ENCODE measurements at regions not wholly inside any gene's neighbourhood (a gene's known extent, or its start where the extent isn't known, plus 50 kb on each side); places are given as distances from the start of the nearest gene placed in this dataset.

DNA sequence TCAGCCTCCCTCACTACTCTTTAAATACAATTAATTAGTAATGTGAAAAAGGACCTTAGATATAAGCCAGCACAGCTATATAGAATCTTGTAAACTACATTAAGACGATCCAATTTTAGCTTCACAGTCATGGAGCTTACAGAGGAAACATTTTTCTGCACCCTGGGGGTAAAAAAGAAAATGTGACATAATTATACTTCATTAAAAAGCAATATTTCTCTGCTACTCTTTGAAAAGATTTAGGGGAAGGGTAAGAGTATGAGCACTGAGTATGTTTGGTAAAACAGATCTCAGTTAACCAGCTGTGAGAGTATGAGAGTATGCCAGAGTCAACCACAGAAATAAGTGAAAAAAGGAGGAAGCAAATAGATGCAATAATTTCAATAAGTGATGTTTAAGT lies 1415.9 kb downstream of the PLA2G4A start:
- ATAC-seq: no peak
- TF ChIP-seq ZFP30 (CRISPR knock-in tag; IDR thresholded peaks at IDR 0.05): no peak
- no peak for TF ChIP-seq ESRRG (CRISPR knock-in tag; IDR thresholded peaks at IDR 0.05)
- no peak for TF ChIP-seq TSHZ2 (CRISPR knock-in tag; IDR thresholded peaks at IDR 0.05)
- TF ChIP-seq, protein P1, sequence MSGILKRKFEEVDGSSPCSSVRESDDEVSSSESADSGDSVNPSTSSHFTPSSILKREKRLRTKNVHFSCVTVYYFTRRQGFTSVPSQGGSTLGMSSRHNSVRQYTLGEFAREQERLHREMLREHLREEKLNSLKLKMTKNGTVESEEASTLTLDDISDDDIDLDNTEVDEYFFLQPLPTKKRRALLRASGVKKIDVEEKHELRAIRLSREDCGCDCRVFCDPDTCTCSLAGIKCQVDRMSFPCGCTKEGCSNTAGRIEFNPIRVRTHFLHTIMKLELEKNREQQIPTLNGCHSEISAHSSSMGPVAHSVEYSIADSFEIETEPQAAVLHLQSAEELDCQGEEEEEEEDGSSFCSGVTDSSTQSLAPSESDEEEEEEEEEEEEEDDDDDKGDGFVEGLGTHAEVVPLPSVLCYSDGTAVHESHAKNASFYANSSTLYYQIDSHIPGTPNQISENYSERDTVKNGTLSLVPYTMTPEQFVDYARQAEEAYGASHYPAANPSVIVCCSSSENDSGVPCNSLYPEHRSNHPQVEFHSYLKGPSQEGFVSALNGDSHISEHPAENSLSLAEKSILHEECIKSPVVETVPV (CRISPR knock-in tag; IDR thresholded peaks at IDR 0.05): no peak
- TF ChIP-seq PATZ1 (CRISPR knock-in tag; IDR thresholded peaks at IDR 0.05; ENCODE audit: borderline replicate concordance): no peak
- TF ChIP-seq SNAI2 (CRISPR knock-in tag; IDR thresholded peaks at IDR 0.05): no peak

DNA sequence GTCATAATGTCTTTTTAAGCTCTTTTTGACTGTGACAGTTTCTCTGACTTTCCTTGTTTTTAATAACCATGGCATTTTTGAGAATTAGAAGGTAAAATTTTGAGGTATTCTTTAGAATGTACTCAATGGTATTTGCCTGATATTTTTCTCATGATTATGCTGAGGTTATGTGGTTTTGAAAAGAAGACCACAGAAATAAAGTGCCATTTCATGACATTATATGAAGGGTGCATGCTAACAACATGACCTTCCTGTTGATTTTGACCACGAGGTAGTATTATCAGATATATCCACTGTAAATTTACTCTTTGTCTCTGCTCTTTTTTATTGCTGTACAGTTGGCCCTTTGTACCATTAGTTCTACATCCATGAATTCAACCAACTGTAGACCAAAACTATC lies 1418.5 kb downstream of the PLA2G4A start:
- no peak for TF ChIP-seq RARB (CRISPR knock-in tag; IDR thresholded peaks at IDR 0.05)
- 0 out of 2 replicates have a peak, but pooled peaks have one; percentile 3 for TF ChIP-seq ZC3H10 (CRISPR knock-in tag; IDR thresholded peaks at IDR 0.05)
- no peak for ATAC-seq

- TF ChIP-seq TSHZ2 (CRISPR knock-in tag; IDR thresholded peaks at IDR 0.05) (no peak), POU6F1 (CRISPR knock-in tag; IDR thresholded peaks at IDR 0.05; ENCODE audit: borderline replicate concordance, low read depth) (no peak), OSR1 (CRISPR knock-in tag; IDR thresholded peaks at IDR 0.05) (no peak), GLIS3 (CRISPR knock-in tag; IDR thresholded peaks at IDR 0.05) (no peak), ARNTL (CRISPR knock-in tag; IDR thresholded peaks at IDR 0.05; ENCODE audit: borderline replicate concordance, low read depth) (no peak), ZFP30 (CRISPR knock-in tag; IDR thresholded peaks at IDR 0.05) (no peak), ZNF565 (CRISPR knock-in tag; conservative IDR thresholded peaks at IDR 0.05; ENCODE audit: low read depth) (no peak), ESRRG (CRISPR knock-in tag; IDR thresholded peaks at IDR 0.05) (no peak), CSDC2 (CRISPR knock-in tag; IDR thresholded peaks at IDR 0.05) (no peak), ISL1 (CRISPR knock-in tag; IDR thresholded peaks at IDR 0.05) (no peak), ZNF8 (CRISPR knock-in tag; IDR thresholded peaks at IDR 0.05) (no peak), ZC3H10 (CRISPR knock-in tag; IDR thresholded peaks at IDR 0.05) (no peak), TOX (CRISPR knock-in tag; IDR thresholded peaks at IDR 0.05; ENCODE audit: borderline replicate concordance) (no peak), BACH2 (CRISPR knock-in tag; IDR thresholded peaks at IDR 0.05; ENCODE audit: borderline replicate concordance) (no peak), TCF4 (CRISPR knock-in tag; IDR thresholded peaks at IDR 0.05; ENCODE audit: borderline replicate concordance) (no peak), RARB (CRISPR knock-in tag; IDR thresholded peaks at IDR 0.05) (no peak), ZFP3 (CRISPR knock-in tag; IDR thresholded peaks at IDR 0.05) (no peak), PPARA (CRISPR knock-in tag; IDR thresholded peaks at IDR 0.05; ENCODE audit: borderline replicate concordance) (no peak), ZNF70 (CRISPR knock-in tag; IDR thresholded peaks at IDR 0.05) (no peak)
- TF ChIP-seq, protein P2, sequence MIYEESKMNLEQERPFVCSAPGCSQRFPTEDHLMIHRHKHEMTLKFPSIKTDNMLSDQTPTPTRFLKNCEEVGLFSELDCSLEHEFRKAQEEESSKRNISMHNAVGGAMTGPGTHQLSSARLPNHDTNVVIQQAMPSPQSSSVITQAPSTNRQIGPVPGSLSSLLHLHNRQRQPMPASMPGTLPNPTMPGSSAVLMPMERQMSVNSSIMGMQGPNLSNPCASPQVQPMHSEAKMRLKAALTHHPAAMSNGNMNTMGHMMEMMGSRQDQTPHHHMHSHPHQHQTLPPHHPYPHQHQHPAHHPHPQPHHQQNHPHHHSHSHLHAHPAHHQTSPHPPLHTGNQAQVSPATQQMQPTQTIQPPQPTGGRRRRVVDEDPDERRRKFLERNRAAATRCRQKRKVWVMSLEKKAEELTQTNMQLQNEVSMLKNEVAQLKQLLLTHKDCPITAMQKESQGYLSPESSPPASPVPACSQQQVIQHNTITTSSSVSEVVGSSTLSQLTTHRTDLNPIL (CRISPR knock-in tag; IDR thresholded peaks at IDR 0.05; ENCODE audit: low read depth): no peak
- ATAC-seq: no peak
Measured at GRCh38 chr1:188249811-188250210, 1421.1 kb downstream of the PLA2G4A start.

Measured in SK-N-SH treated with all-trans-retinoic acid at 6 μM for 48 hours (cell line).